GM21526 (cell line): ENCODE measurements at regions not wholly inside any gene's neighbourhood (a gene's known extent, or its start where the extent isn't known, plus 50 kb on each side); places are given as distances from the start of the nearest gene placed in this dataset.
"Not testable (repeated sequence)": the region's sequence is repeated elsewhere in the genome, so short reads cannot be mapped to it uniquely, and the experiment has no call there.

Experiments used
- ATAC-seq: cut with Tn5 transposase; IDR thresholded peaks from one replicate; pipeline ENCODE4 v1.9.1; 2021; ENCODE audit warnings: moderate library complexity; ENCODE audit not compliant: unreplicated experiment, low FRiP score

DNA sequence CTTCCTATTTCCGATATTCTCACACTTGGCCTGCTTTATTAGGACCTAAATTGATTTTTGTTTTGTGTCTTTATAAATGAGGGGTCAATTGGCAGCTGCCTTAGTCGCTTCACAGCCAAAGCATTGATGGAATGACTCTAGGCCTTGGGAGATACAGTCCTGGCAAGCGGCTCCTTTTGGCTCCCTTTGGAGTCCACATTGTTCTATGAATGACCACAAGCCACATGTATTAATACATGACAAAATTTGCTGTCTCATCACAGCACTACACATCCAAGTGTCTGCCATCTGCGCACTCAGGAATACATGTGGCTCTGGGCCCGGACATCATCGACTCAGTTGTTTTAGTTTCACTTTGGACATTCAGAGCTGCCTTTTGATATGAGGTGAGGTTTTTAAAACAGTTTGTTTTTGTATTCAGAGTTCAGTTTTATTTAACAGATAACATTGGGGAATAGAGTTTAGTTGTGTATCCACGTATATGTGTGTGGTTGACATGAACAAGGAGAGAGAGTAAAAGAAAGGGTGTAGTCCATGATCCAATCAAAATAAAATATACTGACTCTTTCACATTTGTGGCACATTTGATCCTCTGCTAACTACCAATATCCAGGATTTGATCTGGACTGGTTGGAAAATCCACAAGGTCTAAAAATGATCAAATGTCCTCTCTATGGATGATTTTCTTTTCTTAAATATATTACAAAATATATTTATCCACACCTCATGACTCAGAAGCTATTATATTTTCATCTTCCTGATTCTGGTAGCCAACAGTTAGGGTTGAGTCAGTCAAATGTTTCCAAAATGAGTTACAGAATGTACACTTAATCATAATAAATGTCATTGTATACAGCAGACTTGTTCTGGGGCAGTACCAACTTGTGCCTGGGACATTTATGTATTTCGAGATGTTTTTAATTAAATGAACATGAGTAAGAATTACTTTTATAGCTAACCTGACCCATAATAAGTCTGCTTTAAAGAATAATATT is 114.0 kb upstream of the MTAP start:
- no peak for ATAC-seq

DNA sequence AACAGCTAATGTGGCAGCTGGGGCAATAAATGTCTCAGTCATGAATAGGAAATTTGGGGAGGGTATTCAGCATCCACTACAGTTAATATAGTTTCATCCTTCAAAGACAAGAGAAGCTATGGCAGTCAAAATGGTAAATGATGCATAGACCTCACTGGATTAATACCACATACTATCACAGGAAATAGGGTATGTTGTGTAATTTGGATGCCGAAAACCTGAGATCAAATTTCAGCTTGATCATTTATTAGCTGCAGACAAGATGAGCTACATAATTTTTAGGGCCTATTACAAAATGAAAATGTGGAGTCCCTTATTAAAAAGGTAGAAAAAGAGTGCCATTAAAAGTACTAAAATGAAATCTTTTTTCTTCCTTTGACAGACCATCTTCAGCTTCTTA is 112.6 kb upstream of the MTAP start:
- ATAC-seq, result no peak

DNA sequence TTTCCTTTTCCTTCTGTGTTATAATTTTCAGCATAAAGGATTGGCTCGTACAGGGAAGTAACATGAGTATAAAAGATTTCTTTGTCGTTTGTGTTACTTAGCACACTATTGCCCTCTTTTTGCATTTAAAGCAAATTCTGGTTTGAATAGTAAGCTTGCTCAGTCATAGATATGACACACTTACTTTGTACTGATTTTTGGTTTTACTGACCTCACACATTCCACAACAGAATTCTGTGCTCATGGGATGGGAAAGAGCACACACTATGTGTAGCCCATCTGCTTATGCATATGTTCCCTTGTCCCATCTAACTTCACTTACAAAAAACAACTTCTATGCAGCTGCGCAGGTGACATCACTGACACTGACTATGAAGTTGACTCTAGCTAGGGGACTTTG is 111.9 kb upstream of the MTAP start:
- ATAC-seq, result no peak

DNA sequence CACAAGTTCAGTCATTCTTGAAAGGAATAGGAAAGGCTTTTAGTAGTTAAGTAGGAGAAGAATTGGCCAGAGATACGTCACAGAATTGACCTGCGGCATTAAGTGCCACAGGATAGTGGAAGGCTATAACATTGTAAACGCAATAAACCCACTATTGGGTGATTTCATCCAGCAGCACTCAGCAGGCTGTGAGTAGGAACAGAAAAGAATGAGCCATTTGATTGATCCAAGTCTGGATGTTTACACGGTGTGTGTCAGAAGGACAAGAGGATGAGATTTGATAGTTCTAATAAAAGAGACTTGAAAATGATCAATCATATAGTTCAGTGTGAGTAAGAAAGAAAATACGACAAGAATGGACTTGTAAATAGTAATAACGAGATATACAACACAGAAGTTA is 110.0 kb upstream of the MTAP start:
- no peak for ATAC-seq

DNA sequence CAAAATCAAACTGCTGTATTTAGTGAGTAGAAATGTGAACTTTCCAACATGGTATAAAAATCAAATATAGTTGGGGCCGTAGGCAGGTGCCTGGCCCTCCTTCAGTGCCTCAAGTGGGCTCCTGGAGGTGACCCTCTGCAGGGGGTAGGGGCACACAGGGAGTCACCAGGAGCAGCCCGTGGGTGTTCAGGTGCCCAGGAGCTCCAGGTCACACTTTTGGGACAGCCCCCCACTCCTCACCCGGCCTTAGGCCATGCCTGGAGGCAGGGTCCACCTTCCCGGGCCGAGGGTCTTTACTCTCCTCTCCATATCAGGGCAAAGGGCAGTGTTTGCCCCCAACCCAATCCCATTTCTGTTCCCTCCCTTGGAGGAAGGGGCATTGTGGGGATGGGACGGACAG is 108.0 kb upstream of the MTAP start:
- no peak for ATAC-seq

DNA sequence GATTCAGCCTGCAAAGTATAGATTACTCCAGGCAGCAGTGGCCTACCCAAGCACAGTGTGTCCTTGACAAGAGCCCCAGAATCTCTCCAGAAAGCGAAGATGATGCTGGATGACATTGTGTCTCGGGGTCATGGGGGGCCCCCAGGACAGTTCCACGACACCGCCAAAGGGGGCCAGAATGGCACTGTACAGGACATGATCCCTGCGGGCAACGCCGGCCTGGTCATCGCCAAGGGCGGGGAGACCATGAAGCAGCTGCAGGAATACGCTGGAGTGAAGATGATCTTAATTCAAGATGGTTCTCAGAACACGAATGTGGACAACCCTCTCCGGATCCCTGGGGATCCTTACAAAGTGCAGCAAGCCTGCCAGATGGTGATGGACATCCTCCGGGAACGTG is 107.0 kb upstream of the MTAP start:
- ATAC-seq, result no peak

DNA sequence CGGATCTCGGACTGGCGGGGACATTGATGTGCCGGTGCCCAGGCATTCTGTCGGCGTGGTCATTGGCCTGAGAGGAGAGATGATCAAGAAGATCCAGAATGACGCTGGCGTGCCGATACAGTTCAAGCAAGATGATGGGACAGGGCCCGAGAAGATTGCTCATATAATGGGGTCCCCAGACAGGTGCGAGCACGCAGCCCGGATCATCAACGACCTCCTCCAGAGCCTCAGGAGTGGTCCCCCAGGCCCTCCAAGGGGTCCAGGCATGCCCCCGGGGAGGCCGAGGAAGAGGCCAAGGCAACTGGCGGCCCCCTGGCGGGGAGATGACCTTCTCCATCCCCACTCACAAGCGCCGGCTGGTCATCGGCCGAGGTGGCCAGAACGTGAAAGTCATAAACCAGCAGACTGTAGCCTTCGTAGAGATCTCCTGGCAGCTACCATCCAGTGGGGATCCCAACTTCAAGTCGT is 106.5 kb upstream of the MTAP start:
- ATAC-seq, result no peak

DNA sequence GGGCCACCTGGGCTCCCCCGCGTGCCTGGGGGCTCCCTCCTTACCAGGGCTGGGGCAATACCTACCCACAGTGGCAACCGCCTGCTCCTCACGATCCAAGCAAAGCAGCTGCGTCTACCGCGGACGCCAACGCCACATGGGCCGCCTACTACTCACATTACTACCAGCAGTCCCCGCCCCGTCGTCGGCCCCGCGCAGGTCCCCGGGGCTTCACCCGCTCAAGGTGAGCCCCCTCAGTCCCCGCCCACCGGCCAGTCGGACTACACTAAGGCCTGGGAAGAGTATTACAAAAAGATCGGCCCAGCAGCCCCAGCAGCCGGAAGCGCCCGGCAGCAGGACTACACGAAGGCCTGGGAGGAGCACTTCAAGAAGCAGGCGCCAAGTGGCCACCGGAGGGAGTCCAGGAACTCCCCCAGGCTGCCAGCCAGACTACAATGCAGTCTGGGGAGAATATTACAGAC is 106.0 kb upstream of the MTAP start:
- no peak for ATAC-seq

DNA sequence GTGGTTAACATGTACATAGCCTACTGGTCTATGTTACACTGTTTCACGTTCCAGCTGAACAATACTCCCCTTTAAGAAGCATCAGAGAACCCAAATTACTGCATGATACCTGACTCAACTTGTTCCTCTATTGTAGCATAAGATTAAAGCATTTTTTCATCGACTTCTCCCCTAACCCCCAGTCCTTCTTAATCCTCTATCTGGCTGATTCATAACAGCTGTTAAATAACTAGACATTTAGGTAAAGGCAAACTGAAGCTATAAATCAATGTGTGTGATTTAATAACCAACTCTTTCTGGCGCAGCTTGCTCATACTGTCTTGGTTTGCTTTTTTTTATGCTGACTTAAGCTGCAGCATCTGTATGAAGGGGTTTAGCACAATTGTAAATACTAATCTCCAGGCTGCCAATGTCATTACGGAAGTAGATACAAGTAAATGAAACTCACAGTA is 94.2 kb upstream of the MTAP start:
- ATAC-seq, result no peak

DNA sequence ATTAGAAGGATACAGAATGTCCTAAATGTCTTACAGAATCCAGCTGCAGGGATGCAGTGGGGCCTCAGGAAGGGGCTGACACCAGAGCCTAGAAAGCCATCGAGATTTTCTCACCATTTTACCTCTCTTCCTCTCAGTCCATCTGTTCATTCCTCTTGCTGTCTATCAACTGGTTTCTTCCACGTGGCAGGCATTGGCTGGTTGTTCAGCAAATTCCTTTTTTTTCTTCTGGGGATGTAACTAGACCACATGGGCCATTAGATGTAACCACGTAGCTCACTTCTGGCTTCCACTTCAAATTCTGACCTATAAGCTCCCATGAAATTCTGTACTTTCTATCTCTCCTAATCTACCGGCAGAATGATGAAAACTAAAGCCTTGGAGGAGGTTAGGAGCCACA is 93.6 kb upstream of the MTAP start:
- ATAC-seq, result no peak

DNA sequence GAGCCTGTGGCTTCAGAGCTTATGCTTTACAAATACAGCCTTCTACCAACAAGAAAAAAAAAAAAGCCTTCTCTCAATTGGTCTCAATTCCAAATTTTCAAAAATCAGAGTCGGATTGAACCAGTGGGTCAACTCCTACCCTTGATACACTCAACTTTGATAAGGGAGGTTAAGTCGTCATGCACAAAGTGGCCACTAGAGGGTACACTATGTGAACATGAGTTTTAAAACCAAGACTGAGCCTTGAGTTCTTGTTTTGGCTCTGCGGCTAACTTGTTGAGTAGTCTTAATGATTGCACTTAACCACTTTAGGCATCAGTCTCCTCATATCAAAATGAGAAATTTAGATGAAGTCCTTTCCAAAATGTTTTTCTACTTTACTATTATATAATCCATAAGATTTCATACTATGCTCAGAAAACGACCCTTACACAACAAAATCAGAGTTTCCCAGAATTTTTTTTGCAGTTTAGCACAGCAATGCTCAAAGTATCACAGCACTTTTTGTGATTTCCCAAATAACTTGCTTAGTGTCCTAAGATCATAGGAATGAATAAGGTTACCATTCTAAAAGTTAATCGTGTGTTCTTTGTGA is 92.9 kb upstream of the MTAP start:
- ATAC-seq, result peak; percentile 76

DNA sequence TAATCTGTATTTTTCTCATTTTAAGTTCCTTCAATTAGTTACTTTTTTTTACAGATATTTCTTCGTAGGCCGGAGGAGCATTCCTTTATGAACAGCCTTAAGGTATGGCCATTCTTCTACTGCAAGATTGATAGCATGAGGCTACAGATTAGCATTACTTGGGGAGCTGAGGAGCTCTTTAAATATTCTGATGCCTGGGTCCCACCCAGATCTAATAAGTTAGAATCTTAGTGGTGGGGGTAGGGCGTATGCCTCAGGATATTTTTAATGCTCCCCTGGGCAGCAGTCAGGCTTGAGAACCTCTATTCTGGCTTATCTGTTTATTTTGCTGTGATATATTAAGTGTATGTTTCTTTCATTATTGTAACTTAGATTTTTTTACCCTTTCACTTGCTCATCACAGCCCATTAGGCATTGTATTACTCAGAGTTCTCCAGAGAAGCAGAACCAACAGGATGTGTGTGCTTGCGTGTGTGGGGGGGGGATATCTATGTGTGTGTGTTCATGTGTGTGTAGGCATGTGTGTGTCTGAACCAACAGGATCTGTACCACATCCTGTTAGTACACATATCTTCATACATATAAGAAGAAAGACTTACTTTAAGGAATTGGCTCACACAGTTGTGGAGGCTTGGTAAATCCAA is 91.8 kb upstream of the MTAP start:
- no peak for ATAC-seq

DNA sequence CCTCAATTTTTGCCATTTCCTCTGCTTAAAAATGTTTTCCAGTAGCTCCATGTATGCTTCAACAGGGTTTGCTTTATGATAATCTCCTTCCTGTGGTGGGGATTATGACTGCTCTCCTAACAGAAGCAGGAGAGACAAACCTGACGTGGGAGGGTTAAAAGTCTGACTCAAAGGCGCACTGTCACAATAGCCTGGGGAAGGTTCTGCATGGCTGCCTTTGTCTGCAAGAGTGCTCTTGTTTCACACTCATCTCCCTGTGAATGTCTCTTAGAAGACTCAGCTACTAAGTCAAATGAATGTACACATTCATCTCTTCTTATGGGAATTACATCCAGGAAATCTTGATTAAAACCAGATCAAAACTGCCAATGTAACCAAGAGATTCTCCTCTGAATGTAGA is 90.9 kb upstream of the MTAP start:
- peak; percentile 54 for ATAC-seq

DNA sequence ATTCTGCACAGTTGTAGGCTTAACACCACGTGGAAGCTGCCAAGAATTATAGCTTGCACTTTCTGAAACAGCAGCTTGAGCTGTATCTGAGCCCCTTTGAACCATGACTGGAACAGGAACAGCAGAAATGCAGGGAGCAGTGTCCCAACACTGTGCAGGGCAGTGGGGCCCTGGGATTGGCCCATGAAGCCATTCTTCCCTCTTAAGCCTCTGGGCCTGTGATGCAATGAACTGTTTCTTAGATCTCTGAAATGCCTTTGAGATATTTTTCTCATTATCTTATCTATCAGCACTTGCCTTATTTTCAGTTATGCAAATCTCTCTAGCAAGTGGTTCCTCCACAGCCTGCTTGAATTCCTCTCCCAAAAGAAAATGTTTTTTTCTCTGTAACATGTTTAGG is 87.0 kb upstream of the MTAP start:
- no peak for ATAC-seq

DNA sequence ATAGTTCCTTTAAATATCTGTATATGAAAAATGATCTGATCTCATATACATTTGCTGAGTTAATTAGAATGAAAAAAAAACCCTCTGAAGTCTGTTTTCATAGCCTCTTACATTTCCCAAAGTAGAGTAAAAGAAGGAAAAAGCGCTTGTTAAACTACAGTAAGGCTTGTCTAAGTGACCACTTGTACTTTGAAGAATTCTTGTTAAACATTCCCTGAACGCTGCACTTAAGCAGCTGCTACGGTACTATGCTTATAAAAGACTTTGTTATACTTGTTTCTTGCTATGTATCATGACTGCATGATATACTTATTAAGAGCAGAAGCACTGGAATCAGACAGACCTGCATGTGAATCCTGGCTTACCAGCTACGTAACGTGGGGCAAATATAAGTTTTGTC is 81.7 kb upstream of the MTAP start:
- no peak for ATAC-seq

DNA sequence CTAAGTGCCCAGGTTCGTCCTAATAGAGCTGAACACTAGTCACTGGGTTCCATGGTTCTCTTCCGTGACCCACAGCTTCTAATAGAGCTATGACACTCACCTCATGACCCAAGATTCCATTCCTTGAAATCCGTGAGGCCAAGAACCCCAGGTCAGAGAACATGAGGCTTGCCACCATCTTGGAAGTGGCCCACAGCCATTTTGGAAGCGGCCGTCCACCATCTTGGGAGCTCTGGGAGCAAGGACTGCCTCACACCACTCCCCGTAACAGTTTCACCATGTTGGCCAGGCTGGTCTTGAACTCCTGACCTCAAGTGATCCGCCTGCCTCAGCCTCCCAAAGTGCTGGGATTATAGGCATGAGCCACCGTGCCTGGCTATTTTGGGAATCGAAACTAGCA is 75.0 kb upstream of the MTAP start:
- ATAC-seq, result not testable (repeated sequence)

DNA sequence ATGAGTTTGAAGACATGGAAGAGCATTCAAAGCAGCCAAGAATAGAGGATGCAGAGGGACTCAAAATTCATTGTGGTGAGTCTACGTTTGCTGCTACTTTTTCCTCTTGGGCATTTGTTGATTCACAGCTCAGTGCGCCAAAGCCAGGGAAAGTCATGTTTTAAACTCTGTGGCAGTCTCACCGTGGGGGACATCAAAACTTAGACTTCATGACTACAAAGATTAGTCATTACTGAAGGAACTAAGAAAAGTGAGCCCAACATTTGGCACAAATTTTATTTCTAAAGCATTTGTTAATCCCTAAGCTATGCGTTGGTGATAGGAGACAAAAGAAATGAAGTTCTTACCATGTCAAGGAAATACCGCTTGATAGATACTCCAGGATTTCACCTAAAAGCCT is 73.7 kb upstream of the MTAP start:
- no peak for ATAC-seq

DNA sequence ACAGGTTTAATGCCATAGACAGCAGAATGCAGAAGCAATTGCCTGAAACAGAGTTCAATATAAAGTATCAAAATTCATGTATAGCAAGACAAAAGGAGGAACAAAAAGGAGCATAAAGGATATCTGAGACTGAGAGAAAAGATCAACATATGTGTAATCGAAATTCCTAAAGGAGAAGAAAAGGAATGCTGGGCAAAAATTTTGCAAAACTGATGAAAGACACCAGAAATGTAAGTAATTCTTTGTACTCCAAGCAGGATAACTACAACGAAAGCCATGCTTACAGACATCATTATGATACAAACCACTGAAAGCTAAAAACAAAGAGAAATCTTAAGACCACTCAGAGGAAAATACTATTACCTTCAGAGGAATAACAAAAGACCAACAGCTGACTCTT is 72.8 kb upstream of the MTAP start:
- no peak for ATAC-seq

DNA sequence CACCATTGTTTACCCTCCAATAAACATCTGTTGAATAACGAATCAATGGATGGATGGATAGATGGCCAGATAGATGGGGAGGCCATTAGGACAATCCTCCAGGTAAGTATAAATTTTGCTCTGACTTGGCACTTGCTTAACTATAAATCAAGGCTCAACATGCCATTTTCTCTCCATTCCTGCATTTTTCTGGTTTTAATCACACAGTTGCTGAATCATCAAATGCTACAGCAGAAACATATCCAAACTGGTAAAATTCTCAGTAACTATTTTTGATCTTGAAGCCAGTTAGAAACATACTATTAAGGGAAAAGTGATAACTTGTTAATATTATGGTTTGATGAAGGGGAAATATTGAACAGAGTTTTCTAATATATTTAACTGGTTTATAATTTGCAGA is 71.5 kb upstream of the MTAP start:
- no peak for ATAC-seq

DNA sequence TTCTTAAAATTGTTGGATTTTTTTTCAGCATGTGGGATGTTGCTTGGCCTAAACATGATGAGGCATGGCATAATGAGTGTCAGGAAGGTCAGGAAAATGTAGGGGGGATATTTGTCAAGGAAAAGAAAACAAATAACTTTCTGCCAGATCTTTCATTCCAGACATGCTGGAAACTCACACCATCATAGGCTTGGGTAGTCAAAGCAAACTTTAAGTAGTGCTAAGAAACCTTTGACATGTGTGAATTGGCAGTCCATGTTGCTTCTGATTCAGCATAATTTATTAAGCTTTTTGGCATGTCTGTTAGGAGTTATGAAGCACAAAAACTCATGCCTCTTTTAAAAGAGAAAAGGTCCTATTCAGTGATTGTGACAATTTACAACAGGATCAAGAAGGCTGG is 61.3 kb upstream of the MTAP start:
- ATAC-seq, result no peak

DNA sequence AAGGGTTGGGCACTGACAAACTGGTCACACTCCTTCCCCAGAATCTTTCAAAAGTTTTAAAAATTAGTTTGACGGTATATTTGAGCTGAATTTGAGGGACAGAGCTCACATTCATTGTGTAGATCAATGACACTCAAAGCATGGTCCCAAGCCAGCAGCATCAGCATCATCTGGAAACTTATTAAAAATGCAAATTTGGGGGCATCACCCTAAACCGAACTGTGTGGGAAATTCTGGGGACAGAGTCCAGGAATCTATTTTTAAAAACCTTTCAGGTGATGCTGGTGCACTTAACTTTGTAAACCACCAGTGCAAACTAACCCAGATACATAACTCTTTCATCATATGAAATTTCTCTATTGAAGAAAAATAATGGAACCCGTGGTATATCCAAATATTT is 58.1 kb upstream of the MTAP start:
- no peak for ATAC-seq
